Posterior vena cava (tissue), 2 donors: ENCODE measurements at regions not wholly inside any gene's neighbourhood (a gene's known extent, or its start where the extent isn't known, plus 50 kb on each side); places are given as distances from the start of the nearest gene placed in this dataset.

Experiments used
- DNase-seq: peaks from one replicate; pipeline ENCODE4 v3.0.0-alpha.2; 2020; ENCODE audit warnings: low spot score
- intact Hi-C, 2 donors: fragments of 100-400 bp; cut with DNase I; formaldehyde crosslinking; loops; one replicate each; pipeline versions ENCODE4 v1.14.1 to v1.14.2; 2022 to 2023
- donor health status: DM: yes; HTN: yes; CAD: no.
- donor health status: DM: yes; HTN: yes; CAD: no.

DNA sequence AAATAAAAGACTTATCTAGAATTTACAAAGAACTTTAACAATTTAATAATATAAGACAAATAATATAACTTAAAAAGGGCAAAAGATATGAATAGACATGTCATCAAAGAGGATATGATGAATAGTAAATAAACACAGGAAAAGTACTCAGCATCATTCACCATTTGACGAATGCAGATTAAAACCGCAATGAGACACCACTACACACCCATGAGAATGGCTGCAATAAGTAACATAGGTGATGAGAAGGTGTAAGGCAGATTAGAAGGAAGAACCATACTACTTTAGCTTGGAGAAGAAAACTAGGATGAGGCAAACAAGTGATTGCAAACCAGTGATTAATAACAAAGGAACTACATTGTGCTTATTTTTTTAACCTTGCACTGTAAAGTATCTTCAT, 152.0 kb downstream of the CYRIA start:
- intact Hi-C loops = no loop called here
- no peak for DNase-seq

DNA sequence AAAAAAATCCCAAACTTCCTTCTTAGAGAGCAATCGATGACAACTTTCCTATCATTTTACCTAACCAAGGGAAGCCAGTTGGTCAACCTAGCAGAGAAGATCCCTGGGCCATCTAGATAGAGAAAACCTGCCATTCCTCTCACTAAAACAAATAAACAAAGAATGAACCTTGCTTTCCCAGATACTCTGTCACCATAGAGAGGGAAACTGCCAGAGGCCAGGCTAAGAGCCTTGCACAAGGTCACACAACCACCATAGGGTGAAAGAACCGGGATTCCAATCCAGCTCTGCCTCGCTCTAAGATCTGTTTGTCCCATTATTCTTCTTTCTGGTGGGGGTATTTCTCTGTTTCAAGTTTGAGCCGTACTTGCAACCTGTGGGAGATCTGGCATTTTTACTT, 154.6 kb downstream of the CYRIA start:
- intact Hi-C loops = no loop called here
- no peak for DNase-seq

DNA sequence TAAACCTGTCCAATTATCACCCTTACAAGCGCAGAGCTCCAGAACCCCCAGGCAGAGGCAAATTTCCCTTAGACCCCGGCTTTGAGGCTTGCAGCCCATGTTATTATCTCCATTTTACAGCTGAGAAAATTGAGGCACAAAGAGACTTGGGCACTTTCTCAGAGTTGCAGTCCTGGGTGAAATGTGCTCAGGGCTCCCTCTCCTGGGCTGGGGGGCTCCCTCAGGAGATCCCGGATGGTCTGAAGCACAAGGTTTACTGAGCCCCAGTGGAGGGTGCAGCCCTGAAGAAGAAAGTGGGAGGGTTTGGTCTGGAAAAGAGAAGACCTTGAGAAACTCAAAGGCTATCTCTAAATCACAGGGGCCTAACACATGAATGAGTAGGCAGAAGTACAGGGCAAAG, 156.6 kb downstream of the CYRIA start:
- intact Hi-C loops = loop anchor here in 1 of 2 donors (5.0 kb wide), 1 partner anchor 872 kb away; no protein-coding TSS in a partner anchor
- no peak for DNase-seq

DNA sequence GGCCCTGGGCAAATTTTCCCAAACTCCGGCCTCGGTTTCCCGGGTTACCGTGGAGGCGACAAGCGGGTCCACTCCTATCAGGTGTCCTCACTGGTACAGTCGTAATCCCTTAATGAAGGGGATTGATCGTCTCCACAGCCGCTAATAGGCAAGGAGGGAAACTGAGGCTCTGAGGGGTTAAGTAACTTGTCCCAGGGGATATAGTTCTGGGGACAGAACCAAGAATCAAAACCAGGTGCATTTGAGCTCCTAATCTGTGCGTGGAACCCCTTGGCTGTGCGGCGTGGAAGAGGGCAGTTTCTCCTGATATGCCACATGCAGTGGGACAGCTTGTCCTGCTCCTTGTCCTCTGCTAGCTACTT, 157.2 kb downstream of the CYRIA start:
- intact Hi-C loops = loop anchor here in 1 of 2 donors (5.0 kb wide), 1 partner anchor 871 kb away; no protein-coding TSS in a partner anchor
- no peak for DNase-seq

DNA sequence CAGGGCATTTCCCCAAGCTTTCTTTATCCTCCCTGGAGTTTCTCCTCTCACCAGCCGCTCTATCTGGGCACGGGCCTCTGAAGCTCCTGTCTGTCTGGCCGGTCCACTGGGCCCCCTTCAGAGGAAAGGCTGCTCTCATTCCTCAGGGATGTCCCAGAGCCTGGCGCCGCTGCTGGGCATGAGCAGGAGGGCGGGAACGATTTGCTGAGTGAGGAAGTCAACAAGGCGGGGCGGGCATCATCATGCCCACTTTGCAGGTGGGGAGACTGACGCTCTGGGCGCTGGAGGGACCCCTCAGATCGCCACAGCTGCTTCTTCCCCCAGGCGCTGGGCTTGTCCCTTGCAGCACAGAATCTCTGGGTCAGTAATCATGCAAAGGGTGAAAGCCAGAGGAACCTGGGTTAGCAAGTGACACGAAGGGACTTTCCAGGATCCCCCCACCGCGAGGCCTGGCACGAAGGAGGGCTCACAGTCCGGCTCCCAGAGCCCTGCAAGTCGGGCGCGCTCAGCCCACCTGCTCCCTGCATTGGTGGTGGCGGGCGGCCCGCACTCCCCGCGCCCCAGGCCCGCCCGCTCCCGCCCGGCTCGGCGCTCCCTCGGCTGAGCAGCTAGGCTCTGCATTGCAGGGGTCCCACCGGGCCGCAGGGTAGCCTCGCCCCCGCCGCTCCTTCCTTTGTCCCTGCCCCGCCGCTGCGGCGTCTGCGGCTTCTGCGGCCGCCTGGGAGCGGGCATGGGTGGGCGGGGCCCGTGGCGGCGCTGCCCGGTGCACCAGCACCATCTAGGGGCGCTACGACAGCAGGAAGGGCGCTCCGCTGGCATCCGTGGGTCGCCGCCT, 157.8 kb downstream of the CYRIA start:
- no peak for DNase-seq
- intact Hi-C loops = loop anchor here in 1 of 2 donors (5.0 kb wide), 1 partner anchor 871 kb away; no protein-coding TSS in a partner anchor

DNA sequence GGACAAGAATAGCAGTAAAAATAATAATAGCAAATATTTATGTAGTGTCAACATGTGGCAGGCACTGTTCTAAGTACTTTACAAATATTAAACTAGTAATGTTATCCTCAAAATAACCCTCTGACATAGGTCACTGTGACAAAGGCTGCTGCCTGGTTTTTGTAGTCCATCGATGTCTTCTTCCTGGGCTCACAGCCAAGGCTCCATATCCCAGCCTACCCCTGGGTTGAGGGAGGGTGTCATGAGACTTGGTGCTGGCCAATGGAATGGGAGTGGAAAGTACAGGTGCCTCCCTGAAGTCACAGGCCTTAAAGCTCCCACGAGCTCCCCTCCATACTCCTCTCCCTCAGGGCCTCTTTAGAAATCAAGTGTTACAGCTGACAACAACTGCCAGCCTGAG, 159.3 kb downstream of the CYRIA start:
- no peak for DNase-seq
- intact Hi-C loops = loop anchor here in 1 of 2 donors (5.0 kb wide), 1 partner anchor 869 kb away; no protein-coding TSS in a partner anchor

DNA sequence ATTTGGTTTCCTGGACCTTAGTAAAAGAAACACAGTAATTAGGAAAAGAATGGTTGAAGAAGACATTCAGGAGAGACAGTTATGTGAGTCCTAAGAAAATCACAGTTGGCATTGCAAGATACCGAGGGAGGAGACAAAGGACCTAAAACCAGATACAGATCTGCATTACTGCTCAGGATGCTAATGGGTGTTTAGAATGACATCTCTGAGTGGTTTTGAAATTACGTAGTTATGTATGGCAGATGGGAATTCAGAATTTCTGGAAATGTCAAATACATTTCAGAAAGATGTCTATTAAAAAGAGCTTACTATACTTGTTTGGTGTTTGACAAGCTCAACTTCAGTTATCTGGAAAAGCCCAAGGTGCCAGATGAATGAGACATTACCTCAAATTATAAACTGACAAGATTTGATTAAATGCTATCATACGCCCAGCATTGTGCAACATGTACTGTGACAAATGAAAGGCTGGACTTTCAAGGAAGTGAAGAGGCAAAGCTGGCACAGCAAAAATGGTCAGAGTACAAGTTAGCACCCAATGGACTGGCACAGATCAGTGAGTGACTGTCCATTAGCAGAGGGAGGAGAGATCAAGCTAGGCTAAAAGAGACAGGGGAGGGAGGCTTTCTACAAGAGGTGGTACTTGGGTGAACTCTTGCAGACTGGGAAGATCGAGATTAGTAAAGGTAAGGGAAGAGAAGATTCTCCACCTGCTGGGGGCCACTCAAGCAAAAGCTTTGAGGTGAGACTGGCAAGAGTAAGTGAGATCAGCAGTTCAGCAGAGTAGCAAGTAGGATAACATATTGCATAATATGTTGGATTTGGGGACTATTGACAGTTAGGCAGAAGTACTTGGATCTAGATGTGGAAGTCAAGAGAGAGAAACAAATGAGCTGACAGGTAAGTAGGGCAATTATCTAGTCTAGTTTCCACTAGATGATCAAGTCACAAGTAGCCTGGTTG, 168.9 kb downstream of the CYRIA start:
- intact Hi-C loops = no loop called here
- DNase-seq = no peak

DNA sequence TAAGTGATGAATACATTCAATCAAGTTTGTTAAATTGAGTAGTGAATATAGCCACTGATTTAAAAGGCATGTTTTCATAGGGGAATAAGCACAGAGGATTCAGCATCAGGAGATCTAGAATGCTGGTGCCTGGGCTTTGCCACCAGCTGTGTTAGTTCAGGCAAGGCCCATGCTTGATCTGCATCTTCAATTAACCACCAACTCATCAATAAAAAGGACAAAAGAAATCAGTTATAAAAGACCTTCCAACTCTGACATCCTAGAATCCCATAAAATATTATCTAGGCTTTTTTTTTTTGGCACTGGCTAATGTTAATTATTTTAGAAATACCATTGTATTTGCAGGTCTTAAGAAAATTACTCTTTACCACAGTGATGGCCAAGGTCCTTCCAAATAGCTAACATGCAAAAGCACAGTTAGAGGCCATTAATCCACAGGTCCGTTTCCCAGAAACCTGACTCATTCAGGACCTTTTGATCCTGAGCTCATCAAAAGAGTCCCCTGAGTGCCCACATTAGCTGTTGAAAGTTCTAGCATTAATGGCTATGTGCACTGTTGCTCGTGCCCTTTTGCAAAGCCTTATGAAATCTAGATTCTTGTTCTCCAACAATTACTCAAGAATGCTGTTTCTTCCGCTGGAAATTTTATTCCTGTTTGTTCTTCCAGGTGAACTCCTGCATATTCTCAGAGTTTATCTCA, 170.0 kb downstream of the CYRIA start:
- intact Hi-C loops = no loop called here
- DNase-seq = no peak

DNA sequence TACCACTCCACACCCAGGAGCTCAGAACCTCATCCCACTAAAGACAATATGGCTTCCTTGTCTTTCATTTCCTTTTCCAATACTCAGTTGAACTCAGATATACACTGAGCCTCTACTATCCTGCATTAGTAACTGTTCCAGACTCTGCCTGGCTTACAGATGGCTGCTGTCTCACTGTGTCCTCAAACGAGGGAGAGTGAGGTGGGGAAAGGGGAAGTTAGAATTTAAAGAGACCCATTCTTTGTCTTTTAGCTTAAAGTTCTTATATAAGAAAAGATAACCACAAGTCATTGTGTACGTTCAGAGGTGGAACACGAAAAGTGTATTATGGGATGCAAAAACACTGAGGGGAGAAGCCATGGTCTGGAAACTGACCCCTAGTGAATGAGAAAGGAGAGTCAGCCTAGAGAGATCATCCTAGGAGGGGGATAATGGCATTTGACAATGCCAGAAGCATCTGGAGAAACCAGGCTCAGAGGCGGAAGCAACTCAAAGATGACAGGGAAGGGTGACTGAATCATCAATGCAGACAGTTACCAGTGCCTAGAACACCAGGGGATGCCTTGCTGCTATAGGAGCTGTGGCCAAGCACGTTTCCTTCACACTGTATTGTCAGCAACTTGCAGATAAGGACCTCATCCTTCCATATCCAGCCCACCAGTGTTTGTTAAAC, 170.7 kb downstream of the CYRIA start:
- intact Hi-C loops = no loop called here
- DNase-seq = no peak

DNA sequence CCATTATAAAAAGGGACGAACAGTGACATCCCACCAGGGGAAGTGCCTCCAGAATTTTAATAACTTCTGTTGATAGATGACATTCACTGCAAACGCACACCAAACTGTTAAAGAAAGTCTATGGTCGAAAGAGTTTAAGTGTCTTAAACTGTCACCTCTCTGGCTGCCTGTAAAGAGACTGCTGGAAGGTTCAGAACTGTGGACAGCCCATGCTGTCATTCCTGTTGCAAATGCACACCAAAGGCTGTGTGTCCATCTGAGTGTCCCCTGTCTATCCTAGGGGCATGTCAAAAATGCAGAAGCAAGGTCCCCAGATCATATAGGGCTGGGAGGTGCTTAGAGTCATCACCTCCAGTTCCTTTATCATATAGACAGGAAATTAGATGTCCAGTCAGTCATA, 171.8 kb downstream of the CYRIA start:
- no peak for DNase-seq
- intact Hi-C loops = no loop called here

DNA sequence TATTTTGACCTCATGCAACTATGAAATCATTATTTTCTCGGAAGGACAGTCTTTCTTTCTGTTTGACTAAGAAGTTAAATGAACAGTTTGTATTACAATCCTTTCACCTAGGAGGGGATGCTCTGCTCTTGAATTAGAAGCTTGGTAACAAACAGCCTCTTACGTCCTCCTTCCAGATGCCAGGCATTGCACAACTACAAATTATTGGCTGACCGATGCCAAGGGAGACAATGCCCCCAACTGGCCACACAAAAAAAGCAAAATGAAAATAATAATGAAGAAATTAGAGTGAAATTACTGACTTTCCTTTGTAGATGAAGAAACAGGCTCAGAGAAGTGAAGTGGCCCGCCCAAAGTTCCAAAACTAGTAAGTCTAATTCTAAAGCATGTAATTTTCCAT, 177.9 kb downstream of the CYRIA start:
- intact Hi-C loops = loop anchor here in 1 of 2 donors (10.0 kb wide), 1 partner anchor 843 kb away; no protein-coding TSS in a partner anchor
- no peak for DNase-seq

DNA sequence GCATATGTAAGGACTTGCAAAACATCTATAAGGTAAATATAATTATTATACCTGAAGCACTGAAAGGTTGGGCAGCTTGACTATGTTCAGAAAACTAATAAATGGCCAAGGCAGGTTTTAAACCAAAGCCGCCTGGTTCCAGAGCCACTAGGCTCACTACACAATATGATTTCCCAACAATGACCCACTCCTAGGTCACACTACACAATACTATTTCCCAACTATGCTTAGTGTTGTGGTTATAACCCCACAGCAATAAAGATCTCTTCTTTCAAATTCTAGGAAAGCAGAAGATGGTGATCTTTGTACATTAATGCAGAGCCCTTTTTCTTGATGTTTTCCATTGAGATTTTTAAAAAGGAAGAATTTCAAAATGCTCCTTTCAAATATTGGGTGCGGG, 180.4 kb downstream of the CYRIA start:
- no peak for DNase-seq
- intact Hi-C loops = loop anchor here in 1 of 2 donors (10.0 kb wide), 1 partner anchor 840 kb away; no protein-coding TSS in a partner anchor

DNA sequence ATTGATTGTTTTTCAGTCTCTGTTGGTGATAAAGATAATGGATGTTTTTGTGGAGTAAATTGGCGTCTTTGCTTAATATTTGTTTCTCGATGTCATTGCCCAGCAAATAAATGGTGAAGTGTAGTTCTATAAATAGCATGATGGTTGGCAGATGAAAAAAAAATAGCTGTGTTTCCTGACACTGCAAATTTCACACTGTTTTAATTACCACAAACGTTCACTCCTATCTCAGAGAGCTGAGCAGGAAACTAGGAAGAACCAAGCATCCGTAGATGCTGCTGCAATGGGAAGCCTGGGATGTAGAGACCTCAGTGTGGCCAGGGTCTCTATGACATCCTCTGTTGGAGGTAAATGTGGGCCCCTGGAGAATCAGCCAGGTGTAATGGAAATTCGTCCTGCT, 183.2 kb downstream of the CYRIA start:
- no peak for DNase-seq
- intact Hi-C loops = loop anchor here in 1 of 2 donors (10.0 kb wide), 1 partner anchor 838 kb away; no protein-coding TSS in a partner anchor

DNA sequence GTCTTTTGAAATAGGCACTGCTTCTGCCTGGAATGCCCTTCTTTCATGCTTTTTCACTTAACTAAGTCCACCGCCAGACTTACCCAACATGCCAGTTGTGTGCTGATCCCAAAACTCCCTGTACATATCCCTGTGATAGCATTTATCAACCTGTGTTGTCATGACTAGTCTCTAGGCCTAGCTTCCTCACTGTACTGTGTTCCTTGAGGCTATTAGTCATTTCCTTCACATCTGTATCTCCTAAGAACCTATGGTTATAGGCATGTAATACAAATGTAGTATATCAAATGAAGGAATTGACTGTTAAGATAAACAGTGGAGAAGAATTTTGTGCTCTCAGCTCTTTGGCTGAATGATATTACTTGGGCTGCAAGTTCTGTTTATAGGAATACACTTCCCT, 184.3 kb downstream of the CYRIA start:
- intact Hi-C loops = loop anchor here in 1 of 2 donors (10.0 kb wide), 1 partner anchor 837 kb away; no protein-coding TSS in a partner anchor

DNA sequence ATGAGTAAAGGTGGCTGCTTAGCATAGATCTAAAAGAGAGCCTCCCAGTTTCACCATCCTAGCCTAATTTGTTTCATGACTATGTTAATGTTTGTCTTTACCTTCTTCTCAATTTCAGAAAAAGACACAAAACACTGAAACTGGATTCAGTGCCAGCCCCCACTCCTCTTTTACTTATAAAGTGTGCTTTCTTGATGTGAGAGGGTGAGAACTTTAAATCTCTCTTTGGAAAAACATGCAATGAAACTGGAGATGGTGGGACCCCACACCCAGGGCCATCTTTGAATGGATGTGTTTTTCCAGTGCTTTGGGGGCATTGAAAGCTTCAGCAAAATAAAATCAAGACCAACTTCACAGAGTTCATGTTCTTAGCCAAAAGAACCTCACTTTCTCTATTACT, 185.9 kb downstream of the CYRIA start:
- intact Hi-C loops = loop anchor here in 1 of 2 donors (10.0 kb wide), 1 partner anchor 835 kb away; no protein-coding TSS in a partner anchor
- DNase-seq = no peak

More for the DNA sequence above, 184.3 kb downstream of the CYRIA start:
- DNase-seq = no peak

DNA sequence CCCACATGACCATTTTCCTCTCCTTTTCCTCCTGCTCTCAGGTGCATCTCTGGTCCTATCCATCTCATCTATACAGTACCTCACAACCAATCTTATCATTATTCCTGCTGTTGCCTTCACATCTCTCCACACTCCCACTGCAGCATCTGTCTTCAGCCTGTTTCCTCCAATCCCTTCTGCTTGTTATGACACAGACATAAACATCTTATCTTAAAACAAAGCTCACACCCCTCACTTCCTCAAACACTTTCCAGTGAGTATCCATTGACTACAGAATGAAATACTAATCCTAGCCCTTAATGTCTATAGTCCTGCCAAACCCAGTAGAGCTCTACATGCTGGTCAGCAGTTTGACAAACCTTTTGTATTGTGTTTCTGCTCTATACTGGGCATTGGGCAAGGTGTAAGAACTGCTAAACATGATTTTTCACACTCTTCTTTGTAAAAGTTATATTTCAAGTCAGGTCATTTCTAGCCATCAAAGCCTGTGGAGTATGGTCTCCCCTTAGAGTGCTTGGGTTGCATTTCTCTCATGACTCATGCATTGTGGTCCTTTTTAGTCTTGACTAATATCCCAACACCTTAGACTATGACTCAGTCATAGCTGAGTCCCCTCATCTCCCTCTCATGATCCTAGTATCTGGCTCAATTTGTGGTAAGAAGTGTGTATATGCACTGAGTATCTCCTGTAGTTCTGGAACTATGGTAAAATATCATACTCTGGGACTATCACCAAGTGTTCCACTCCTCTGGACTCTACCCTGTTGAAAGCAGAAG, 187.0 kb downstream of the CYRIA start:
- intact Hi-C loops = no loop called here
- DNase-seq = no peak

DNA sequence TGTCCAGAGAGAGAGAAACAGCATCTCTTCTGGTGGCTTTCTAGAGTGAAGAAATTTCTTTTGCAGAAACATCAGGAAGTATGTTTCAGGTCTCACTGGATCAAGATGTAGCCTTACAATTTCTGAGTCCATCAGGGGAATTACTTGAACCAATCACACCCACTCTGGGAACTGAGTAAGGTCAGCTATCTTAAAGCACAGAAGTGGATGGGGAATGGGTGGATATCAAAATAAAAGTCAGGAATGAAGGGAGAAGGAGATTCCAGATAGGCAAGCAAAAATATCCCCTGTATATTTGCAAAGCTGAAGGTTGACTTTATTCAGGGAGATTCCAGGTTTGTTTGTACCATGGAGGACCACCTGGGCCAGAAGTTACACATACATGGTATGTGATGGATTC, 188.0 kb downstream of the CYRIA start:
- intact Hi-C loops = no loop called here
- DNase-seq = no peak

DNA sequence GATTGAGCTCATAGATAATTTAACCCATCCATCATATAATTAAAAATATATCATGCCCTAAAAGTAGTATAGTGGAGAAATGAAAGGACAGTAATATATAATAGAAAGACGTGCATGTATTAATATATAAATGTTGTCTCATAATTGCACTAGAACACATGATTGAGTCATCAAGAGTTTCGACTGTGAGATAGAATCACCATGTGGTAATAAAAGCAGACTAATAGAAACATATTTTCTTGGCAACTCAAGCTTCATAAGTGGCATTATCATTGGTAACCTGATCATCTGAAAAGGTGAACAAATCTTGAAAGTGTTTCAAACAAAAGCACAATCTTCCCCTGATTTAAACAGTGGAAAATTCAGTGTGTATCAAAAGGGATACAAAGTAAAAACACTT, 188.8 kb downstream of the CYRIA start:
- DNase-seq = no peak
- intact Hi-C loops = no loop called here
